HuH-7 (cell line): ENCODE measurements at regions not wholly inside any gene's neighbourhood (a gene's known extent, or its start where the extent isn't known, plus 50 kb on each side); places are given as distances from the start of the nearest gene placed in this dataset.

Experiments used
- DNase-seq: peaks from one replicate; pipeline ENCODE4 v3.0.0; 2011; ENCODE audit warnings: low spot score

DNA sequence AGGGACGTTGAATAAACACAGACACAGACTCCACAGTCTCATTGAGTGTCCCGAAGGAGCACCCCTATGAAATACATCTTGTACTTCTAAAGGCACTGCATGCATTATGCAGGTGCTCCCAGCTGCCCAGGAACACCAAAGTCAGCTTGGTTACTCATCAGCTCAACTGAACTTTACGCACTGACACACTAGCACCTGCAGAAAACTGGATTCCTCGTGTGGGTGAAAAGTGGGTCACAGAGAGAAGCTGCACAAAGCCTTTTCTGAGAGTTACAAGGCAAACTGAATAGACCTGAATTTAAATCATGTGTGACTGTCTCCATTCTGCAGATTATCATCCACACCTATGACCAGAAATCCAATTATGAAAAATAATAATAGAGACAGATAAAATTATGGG, 527.5 kb upstream of the NBEA start:
- no peak for DNase-seq

DNA sequence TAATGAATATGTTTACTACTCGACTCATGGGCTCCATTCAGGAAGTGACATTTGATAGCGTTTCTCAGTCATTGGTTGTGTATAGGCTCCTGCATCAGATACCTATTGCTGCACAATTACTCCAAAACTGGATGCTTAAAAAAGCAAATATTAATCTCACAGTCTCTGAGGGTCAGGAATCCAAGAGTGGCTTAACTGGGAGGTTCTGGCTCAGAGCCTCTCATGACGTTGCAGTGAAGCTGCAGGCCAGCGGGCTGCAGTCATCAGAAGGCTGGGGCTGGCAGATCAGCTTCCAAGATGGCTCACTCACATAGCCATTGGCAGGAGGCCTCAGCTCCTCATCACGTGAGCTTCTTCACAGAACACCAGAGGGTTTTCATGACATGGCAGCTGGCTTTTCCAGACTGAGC, 525.1 kb upstream of the NBEA start:
- no peak for DNase-seq

DNA sequence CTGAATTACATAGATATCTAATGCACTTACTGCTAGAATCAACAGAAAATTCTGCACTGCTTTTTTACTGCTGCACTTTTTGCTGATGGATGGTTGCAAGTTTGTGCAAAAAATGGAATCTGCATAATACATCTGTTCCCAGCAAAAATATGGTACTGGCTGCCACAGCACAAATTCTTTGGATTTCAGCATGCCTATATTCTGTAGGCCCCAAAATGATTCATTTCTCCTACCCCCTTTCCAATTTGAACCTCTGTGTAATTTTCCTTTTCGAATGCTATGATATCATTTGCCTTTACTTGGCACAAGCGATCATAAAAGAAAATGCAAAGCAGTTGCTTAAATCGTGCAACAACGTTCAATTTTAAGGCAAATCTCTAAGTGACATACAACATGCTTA, 524.2 kb upstream of the NBEA start:
- no peak for DNase-seq

DNA sequence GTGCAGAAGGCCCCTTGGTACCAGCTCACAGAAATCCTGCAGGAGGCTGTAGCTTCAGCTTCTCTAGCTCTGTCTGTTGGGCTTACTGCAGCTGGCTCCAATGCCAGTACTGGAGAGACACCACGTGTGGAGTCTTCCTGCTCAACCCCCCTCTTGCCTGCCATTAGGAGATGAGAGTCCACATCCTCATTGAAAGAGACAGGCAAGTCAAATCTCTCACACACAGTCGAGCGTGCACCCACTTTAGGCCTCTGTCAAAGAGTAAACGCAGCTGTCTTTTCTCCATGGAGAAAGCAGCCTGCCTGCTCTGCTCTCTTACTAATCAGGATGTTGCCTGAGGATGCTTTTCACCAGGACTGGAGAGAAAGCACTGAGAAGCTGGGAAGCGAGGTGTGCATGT, 523.0 kb upstream of the NBEA start:
- no peak for DNase-seq

DNA sequence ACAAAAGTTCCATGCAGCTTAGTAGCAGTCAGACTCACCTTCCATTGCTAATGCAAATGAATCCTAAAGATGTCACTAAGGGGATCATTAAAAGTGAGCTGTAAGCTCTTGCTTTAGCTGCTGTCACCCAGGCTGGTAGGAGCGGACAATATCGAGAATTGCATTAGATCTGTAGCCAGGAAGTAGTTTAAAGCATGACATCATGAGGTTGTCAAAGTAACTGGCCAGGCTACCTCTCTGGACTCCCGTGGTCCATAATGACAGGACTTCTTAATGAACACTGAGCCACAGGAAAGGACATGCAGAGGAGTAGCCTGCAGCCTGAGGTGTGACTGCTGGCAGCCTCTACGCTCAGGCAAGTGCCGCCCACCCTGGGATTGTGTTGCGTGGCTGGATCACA, 522.3 kb upstream of the NBEA start:
- DNase-seq: no peak

DNA sequence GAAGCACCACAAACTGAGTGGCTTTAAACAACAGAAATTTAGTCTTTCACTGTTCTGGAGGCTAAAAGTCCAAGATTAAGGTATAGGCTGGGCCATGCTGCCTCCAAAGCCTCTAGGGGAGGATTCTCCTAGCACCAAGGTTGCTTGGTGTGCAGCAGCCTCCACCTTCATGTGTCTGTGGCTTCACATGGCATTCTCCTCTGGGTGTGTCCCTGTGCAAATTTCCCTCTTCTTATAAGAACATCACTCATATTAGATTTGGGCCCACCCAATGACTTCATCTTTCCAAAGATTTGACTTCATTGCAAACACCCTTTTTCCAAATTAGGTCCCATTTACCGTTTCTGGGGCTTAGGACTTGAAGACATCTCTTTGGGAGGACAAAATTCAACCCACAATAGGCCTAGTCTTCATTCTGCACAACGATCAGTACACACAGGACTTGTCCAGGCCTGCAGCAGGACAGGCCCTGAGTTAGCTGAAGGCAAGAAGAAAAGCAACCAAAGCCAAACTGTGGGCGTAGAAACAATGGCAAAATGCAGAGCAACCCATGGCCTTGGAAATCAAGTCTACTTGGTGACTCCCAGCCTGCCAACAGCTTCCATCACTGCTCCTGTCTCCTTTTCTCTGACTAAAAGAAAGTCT, 521.2 kb upstream of the NBEA start:
- no peak for DNase-seq

DNA sequence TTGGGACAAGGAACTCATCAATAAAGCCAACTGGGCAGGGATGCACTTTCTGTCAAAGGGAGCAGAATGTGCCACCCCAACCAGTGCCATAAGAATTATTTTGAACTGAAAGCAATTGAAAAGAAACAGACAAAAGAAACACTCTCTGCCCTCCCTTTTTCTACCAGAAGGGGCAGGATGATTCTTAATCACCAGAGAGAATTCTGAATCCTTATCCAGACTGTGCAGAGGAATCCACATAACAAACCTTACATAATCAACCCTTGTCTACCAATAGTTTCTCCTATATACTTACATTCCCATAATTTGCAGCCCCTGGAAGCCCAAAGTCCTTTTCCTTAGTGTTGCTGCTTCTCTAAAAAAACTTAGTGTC, 520.7 kb upstream of the NBEA start:
- no peak for DNase-seq

DNA sequence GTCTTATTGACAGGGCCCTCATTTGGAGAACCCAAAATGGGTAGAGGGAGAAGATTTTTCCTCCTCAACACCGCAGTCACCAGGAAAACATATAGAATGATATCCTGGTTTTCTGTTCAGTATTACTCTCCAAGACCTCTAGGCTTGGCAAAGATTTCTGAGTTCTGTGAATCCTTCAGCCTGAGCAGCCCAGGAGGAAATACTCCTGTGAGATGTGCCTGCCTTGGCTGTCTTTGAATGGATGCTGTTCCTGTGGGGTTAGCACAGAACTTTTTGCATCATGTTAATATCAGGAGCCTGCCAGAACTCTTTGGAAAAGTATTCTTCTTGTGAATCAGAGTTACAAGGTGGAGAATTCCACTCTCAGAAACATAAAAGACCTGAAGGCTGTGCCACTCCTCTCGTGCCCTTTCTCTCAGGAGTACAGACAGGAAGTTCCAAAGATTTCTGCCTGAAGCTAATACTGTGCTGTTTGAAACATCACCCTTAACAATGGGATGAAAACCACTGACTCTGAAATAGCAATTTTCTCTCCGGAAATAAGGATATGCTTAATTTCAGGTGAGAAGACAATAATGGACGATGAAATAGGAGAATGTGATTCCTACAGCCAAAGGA, 520.1 kb upstream of the NBEA start:
- DNase-seq: no peak

DNA sequence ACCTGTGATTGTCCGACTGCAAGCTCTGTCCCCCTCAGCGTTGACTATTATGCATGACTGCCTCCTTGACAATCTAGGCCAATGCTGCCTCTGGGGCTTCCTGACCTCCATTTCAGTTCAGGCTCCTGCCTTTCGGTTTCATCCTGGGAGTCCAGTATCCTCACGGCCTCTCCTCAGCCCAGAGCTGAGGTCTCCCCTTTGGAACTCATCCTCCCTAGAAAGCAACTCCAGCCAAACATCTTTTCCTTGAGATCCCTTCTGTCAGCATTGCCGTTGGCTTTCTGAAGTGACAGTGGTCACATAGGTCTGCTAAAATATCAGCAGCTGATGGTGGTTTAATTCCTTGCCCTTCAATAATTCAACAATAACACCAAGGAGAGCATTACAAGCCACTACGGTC, 519.1 kb upstream of the NBEA start:
- DNase-seq: no peak

DNA sequence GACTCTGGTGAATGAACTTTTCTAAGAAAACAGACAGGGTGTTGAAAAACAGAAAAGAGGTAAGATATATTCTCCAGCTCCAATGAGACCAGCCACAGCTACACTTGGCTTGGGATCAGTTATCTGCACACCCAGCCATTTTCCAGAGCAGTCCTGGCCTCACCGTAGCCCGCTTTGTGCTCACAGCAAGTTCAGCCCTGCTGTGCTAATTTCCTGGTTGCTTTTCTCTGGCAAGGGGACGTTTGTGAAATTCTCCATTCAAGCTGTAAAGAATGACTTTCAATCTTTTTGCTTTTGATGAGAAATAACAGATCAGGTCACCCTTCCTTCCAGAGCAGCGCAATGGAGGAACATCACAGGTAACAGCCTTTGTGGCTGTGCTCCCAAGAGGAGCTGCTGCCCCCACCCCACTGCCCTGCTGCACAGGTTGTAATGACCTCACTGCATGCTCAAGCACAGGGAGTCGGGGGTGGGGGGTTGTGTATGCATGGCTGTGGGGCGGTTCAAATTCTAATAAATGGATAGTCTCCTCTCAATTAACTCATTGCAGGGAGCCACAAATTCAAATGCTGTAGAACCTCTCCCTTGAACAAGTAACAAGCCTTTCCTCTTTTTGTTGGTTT, 516.6 kb upstream of the NBEA start:
- no peak for DNase-seq

DNA sequence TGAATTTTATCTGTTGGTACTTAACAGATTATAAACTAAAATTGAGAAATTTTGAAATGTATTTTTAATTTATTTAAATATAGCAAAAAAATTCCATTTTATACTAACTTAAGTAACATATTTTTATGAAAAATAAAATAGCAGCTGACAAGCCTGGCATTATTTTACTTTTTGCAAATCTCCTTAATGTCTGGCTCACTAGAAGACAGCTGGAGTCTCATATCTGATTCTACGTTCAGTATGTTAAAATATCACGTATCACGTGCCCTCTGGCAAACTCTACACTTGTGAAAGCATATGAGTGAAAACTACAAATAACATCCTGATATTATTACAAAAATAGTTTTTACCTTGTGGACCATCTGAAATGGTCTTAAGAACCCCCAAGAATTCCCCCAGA, 513.2 kb upstream of the NBEA start:
- DNase-seq: no peak

DNA sequence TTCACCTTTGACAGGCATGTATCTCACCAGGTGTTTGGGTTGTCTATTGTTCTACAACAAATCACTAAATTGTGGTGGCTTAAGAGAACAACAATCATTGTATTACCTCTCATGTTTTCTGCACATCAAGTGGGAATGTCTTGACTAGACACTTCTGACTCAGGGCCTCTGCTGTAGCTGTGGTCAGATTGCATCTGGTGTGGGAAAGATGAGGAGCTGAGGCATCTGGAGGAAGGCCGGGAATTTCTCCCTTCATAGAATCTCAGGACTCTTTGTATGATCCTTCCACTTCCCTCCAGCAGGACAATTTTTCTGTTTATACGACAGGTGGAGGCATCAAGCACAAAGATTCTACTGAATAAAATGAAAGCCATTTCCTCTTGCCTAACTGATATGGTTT, 511.8 kb upstream of the NBEA start:
- DNase-seq: no peak

DNA sequence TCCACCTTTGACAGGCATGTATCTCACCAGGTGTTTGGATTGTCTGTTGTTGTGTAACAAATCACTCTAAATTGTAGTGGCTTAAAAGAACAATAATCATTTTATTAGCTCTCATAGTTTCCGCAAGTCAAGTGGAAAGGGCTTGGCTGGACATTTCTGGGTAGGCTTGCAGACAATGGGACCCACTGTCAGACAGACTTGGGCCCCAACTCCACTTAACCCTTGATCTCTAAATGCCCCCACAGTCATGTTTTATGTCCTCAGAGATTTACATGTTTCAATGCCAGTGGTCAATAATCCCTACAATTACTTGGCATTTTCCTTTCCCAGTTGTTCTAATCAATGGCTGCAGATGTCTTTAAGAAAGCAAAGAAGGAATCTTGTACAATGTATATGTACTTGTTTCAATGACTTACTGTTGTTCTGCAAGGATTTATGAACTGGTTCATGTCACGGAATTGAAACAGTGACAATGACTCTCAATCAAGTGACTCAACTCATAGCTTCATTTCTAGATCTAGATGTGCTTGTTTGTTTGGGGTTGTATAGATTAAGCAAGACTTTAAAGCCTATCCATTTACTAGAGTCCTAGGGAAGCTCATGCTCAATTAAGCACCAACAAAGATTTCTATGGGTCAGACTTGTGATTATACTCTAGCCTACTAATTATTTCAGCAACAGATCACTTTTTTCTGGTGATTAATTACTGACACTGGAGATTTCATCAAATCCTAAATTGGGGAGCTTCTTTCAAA, 510.1 kb upstream of the NBEA start:
- no peak for DNase-seq

DNA sequence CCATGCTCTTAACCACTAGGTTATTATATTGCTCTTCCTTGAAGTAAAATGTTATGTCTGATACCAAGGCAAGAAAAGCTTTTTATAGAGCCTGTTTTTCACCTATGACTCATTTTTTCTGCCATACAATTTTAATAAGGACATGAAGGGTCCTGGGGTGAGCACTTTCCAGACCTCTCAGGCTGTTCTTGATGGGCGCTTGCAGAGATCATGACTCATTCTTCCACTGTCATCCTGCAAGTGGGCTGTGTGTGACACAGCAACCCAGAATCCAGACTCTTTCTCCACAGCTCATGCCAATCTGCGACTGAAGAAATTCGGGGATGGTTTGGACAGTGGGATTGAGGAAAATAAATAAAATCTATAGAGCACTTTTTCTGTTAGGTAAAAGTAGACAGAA, 506.7 kb upstream of the NBEA start:
- no peak for DNase-seq

DNA sequence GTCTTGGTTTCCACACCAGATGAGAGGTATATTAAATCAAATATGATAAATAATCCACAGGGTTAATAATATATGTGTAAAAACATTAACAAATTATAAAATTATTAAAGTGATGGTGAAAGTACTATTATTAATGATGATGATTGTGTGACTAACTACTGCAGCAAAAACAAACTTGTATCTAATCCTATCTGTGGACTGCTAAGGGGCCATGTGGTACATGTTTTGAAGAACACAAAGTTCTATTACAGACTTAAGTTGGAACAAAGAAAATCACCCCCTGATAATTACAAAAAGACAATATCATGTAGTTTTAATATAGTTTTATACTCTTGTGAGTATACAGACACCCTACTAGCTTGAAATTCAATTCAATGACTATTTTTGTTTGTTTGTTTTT, 504.2 kb upstream of the NBEA start:
- no peak for DNase-seq

DNA sequence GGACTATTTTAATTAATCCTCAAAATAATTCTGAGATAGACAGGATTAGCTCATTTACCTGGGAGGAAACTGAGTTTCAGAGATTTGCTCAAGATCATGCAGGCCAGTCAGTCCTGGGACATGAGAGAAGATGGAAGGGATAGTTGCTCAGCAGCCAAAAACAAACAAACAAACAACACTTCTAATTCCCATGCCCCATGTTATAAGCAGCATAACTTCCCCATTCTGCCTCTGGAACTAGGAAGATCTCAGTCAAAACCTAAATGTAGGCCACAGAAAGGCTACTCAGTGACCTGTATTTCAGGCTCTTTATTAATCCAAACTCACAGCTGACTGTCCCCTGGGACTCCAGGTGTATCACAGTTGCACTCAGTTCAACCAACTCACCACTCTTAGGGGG, 489.2 kb upstream of the NBEA start:
- no peak for DNase-seq

DNA sequence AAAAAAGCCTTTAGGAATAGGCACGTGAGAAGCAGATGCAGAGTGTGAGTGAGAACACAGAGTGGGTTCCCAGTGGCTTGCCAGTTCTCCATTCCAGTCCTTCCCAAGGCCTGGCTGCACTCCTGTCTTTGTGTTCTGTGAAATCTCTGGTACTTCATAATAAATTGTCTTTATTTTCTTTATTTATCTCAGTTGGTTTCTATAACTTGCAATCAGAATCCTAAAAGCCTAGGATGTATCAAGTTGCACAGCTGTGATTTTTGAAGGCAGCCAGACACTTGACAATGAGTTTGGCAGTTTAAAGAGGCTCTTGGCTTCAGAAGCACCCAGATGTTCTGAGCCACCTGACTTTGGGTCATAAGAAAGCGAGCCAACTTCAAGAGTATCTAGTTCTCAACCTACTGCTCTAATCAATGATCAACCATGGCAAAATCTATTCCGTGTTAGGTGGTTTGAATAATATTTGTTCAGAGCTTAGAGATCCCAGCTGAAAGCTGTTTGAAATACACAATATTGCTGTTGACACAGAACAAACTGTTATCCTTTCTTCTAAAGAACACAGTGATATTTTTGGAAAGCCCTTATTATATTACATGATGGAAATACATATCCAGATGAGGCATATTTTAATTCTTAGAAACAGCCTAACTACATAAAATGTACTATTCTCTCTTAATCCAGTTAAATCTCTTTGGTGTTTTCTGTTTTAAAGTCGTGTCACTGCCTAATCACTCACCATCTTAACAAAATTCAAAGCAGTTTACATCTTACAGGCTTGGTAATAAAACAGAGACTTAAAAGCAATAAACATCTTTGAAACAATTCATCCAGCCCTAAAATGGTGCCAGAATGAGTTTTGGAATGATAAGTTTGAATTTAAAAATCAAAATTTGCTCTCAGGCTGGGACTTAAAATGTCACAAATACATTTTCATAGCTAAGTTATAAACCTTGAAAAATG, 483.0 kb upstream of the NBEA start:
- no peak for DNase-seq

DNA sequence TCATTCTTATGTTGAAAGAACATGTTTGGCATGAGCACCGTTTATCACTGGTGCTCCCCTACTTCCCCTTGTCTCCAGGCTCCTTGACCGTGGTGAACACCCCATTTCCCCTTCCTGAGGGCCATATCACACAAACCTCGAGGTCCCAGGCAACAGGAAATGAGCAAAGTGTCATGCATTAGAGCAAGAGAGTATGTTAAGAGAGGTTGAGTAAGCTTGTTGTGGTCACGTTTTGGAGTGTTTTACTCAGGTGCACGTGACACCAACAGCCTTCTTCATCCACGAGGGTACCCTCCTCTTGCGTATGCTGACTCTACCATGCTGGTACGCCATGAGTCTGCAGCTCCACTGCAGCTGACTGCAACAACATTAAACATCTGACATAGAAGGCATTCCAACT, 482.2 kb upstream of the NBEA start:
- DNase-seq: no peak

DNA sequence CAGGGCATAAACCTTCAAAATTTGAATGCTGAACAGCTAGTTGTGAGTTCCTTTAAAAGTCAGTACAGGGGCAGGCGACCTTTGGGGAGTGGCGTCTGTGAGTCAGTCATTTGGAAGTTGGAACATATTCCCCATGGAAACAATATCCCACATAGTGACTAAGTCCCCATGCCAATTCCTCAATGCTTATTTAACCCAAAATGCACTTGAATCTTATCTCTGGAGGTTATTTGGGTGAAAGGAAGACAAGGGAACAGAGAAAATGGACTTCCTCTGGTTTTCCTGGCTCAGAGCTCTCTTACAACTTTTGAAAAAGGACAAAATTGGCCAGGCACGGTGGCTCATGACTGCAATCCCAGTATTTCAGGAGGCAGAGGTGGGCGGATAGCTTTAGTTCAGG, 479.2 kb upstream of the NBEA start:
- no peak for DNase-seq

DNA sequence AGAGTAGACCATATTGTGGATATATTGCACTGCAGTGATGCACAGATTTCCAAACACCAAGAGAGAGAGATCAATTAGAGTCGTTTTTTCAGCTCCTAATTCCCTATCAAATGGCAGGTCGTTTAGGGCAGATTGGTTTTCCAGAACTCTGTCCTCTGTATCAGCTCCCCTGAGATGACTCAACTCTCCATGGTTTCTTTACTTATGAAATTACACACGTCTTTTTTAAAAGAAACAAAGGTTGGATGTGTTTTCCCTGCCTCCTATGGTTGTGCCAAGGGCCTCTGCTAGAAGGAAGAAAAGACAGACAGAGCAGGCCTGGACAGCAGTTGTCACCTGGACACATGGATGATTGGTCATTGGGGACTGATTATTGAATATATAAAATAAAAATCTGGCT, 478.1 kb upstream of the NBEA start:
- no peak for DNase-seq

DNA sequence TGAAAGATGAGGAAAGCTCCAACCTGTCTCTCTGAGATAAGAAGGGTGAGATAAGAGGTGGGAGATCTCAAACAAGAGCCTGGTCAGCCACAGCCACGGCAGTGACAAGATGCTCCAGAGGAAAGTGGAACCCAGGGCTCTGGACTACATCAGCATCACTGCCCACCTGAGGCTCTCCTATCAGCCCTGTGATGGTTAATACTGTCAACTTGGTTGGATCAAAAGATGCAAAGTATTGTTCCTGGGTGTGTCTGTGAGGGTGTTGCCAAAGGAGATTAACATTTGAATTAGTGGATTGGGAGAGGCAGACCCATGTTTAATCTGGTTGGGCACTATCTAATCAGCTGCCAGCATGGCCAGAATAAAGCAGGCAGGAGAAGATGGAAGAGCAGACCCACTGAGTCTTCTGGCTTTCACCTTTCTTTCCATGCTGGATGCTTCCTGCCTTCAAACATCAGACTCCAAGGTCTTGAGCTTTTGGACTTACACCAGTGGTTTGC, 476.6 kb upstream of the NBEA start:
- DNase-seq: no peak

DNA sequence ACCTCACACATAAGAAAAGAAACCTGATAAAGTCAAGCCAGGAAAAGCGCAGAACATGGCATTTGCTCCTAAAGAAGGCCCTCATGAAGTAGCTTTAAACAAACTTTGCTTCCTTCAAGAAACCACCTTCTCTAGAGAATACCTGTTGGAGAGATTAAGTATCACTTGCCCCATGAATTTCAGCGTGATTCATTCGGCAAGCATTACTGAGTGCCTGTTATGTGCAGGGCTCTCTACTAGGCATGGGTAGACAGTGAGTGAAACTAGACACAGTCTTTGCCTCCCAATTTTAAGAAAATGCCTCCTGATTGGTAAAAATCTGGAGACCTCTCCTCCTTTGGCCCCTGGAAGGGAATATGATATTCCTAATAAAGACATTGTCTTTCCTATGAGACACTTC, 475.8 kb upstream of the NBEA start:
- DNase-seq: no peak
